Skeletal muscle tissue (tissue), 3 donors: ENCODE measurements at regions not wholly inside any gene's neighbourhood (a gene's known extent, or its start where the extent isn't known, plus 50 kb on each side); places are given as distances from the start of the nearest gene placed in this dataset.

ENCODE experiments used
- H3K27ac ChIP-seq: one replicate; pipeline ENCODE4 v1.7.0; 2013; ENCODE audit warnings: mild to moderate bottlenecking, low read depth, low read length, inconsistent platforms
- H3K27me3 ChIP-seq, 3 donors: one replicate each; pipeline ENCODE4 v1.7.0; 2013; ENCODE audit warnings: low read length in 3 of 3; ENCODE audit not compliant: control insufficient read depth in 3 of 3, insufficient read depth in 3 of 3
- H3K36me3 ChIP-seq, 3 donors: one replicate each; pipeline ENCODE4 v1.7.0; 2013; ENCODE audit warnings: low read length in 3 of 3; ENCODE audit not compliant: control insufficient read depth in 3 of 3, insufficient read depth in 3 of 3
- H3K4me1 ChIP-seq, 3 donors: one replicate each; pipeline ENCODE4 v1.7.0; 2013; ENCODE audit warnings: low read length in 3 of 3, mild to moderate bottlenecking in 3 of 3; ENCODE audit not compliant: control insufficient read depth in 3 of 3, insufficient read depth in 3 of 3
- H3K4me3 ChIP-seq, 3 donors: one replicate each; pipeline ENCODE4 v1.7.0; 2013; ENCODE audit warnings: low read length in 3 of 3
- H3K9ac ChIP-seq, 3 donors: one replicate each; pipeline ENCODE4 v1.7.0; 2013; ENCODE audit warnings: low read length in 3 of 3, mild to moderate bottlenecking in 3 of 3, moderate library complexity in 2 of 3, low read depth in 1 of 3
- H3K9me3 ChIP-seq, 3 donors: one replicate each; pipeline ENCODE4 v1.7.0; 2013; ENCODE audit warnings: low read length in 3 of 3; ENCODE audit not compliant: control insufficient read depth in 3 of 3
- donor health status: Osteomylitis.

- H3K4me3 ChIP-seq = no peak overlapping the region
- no peak overlapping the region for H3K27ac ChIP-seq
- no peak overlapping the region for H3K9ac ChIP-seq
- H3K27me3 ChIP-seq = no peaks in the 10 kb centered on the region
- H3K4me1 ChIP-seq = no peaks in the 10 kb centered on the region
- no peaks in the 10 kb centered on the region for H3K36me3 ChIP-seq
- H3K9me3 ChIP-seq = no peaks in the 10 kb centered on the region
These were observed 605.8 kb upstream of the PTGER4 start for GRCh38 chr5:40073927-40074326.

DNA sequence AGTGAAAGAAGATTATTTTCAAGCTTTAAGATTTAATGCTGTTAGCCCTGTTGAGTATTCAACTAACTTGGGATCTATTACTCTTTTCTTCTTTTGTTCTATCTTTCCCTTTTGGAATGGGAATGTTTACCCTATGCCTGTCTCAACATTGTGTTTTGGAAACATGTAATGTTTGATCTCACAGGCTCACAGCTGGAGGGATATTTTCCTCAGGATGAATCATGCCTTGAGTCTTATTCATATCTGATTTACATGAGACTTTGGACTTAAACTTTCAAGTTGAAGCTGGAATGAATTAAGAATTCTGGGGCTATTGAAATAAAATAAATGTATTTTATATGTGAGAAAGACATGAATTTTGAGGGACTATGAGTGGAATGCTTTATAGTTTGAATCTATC lies 607.8 kb upstream of the PTGER4 start:
- H3K9me3 ChIP-seq = no peaks in the 10 kb centered on the region
- no peak overlapping the region for H3K4me3 ChIP-seq
- H3K4me1 ChIP-seq = no peaks in the 10 kb centered on the region
- no peaks in the 10 kb centered on the region for H3K36me3 ChIP-seq
- H3K27me3 ChIP-seq = no peaks in the 10 kb centered on the region
- no peak overlapping the region for H3K9ac ChIP-seq
- H3K27ac ChIP-seq = no peak overlapping the region

- Histone ChIP-seq H3K36me3 (no peaks in the 10 kb centered on the region), H3K9ac (no peak overlapping the region), H3K27me3 (no peaks in the 10 kb centered on the region), H3K4me1 (no peaks in the 10 kb centered on the region), H3K9me3 (no peaks in the 10 kb centered on the region), H3K27ac (no peak overlapping the region), H3K4me3 (no peak overlapping the region)
These were observed 613.1 kb upstream of the PTGER4 start for GRCh38 chr5:40066616-40067015.

DNA sequence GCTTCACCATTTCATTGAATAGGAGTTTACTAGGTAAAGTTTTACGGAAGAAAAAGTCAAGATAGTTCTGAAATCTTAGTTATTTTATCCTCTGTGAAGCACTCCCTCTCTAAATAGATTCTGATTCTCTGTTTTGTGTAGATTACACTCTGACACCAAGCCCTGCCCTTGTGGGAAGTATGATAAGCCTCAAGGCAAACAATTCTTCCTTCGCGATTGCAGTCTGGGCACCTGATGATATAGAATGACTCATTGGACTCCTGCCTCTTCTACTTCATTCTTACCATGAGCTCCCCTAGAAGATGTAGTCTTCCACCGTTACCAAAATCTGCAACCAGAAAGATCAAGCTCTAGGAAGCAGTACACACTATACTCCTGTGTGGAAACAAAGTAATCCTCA lies 626.9 kb upstream of the PTGER4 start:
- Histone ChIP-seq H3K4me1 (peaks cover 0 to 3% (median 3%) of the 10 kb centered on the region in 3 donors), H3K36me3 (no peaks in the 10 kb centered on the region), H3K27me3 (no peaks in the 10 kb centered on the region), H3K4me3 (no peak overlapping the region), H3K27ac (no peak overlapping the region), H3K9me3 (no peaks in the 10 kb centered on the region), H3K9ac (no peak overlapping the region)

- no peak overlapping the region for H3K9ac ChIP-seq
- H3K9me3 ChIP-seq = no peaks in the 10 kb centered on the region
- no peak overlapping the region for H3K27ac ChIP-seq
- no peak overlapping the region for H3K4me3 ChIP-seq
- H3K4me1 ChIP-seq = no peaks in the 10 kb centered on the region
- no peaks in the 10 kb centered on the region for H3K36me3 ChIP-seq
- no peaks in the 10 kb centered on the region for H3K27me3 ChIP-seq
These were observed 622.0 kb upstream of the DAB2 start for GRCh38 chr5:40046792-40047191.

GRCh38 chr5:40045429-40045828 lies 620.6 kb upstream of the DAB2 start:
- Histone ChIP-seq H3K9me3 (no peaks in the 10 kb centered on the region), H3K36me3 (no peaks in the 10 kb centered on the region), H3K9ac (no peak overlapping the region), H3K4me3 (no peak overlapping the region), H3K4me1 (no peaks in the 10 kb centered on the region), H3K27me3 (no peaks in the 10 kb centered on the region), H3K27ac (no peak overlapping the region)

GRCh38 chr5:40043916-40044315 lies 619.1 kb upstream of the DAB2 start:
- Histone ChIP-seq H3K9ac (no peak overlapping the region), H3K4me3 (no peak overlapping the region), H3K9me3 (no peaks in the 10 kb centered on the region), H3K4me1 (no peaks in the 10 kb centered on the region), H3K36me3 (no peaks in the 10 kb centered on the region), H3K27ac (no peak overlapping the region), H3K27me3 (no peaks in the 10 kb centered on the region)

DNA sequence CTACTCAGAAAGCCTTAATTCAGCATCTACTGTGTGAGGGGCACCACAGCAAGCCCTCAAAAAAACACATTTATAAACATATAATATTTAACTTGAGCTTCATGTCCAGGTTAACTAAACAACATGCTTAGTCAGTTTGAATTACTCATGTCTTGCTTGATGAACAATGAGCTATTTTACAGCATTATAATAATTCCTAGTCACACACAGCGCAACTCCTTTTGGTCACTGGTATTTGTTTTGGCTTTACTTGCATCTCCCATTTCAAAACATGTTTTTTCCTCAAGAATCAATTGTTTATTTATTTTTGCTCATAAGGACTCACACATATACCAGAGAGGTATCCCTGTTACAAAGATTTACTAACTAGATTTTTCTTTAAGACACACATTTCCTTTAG lies 616.7 kb upstream of the DAB2 start:
- H3K27me3 ChIP-seq = no peaks in the 10 kb centered on the region
- no peak overlapping the region for H3K9ac ChIP-seq
- H3K36me3 ChIP-seq = no peaks in the 10 kb centered on the region
- no peak overlapping the region for H3K4me3 ChIP-seq
- no peaks in the 10 kb centered on the region for H3K9me3 ChIP-seq
- no peaks in the 10 kb centered on the region for H3K4me1 ChIP-seq
- H3K27ac ChIP-seq = no peak overlapping the region

DNA sequence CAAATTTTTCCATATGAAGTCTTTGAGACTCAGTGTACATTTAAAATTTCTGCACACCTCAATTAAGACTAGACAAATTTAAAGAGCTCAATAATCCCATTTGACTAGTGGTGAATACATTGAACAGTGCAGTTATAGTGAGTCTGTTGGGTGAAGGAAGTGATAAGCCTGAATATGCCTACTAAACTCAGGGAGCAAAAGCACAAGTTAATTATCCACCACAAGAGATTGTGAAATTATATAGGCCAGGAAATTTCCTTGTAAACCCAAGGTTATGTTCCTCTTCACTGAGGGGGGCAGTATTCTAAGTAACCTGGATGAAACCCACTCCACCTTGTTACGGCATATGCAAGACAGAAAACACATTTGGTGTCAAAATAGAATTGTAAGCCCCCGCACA lies 612.9 kb upstream of the DAB2 start:
- Histone ChIP-seq H3K4me3 (no peak overlapping the region), H3K27ac (no peak overlapping the region), H3K9me3 (no peaks in the 10 kb centered on the region), H3K27me3 (no peaks in the 10 kb centered on the region), H3K36me3 (no peaks in the 10 kb centered on the region), H3K4me1 (no peaks in the 10 kb centered on the region), H3K9ac (no peak overlapping the region)

DNA sequence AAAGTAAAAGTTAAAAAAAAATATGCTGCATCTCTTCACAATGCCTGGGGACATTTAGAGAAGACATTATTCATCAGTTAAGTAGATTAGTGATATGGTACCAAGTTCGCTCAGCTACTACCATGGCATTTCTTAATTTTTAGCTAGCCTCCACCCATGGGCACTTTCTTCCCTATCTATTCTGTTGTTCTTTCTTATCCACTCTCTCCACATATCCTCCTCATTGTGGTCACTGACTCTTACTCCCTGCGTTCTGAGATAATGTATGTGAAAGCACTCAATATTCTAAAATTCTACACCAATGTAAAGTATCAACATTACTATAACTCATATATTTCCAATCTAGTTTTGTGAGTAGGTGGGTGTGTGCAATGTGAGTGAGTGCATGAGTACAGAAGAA lies 609.7 kb upstream of the DAB2 start:
- no peaks in the 10 kb centered on the region for H3K36me3 ChIP-seq
- no peaks in the 10 kb centered on the region for H3K9me3 ChIP-seq
- H3K4me1 ChIP-seq = no peaks in the 10 kb centered on the region
- H3K27me3 ChIP-seq = no peaks in the 10 kb centered on the region
- no peak overlapping the region for H3K27ac ChIP-seq
- no peak overlapping the region for H3K4me3 ChIP-seq
- no peak overlapping the region for H3K9ac ChIP-seq

DNA sequence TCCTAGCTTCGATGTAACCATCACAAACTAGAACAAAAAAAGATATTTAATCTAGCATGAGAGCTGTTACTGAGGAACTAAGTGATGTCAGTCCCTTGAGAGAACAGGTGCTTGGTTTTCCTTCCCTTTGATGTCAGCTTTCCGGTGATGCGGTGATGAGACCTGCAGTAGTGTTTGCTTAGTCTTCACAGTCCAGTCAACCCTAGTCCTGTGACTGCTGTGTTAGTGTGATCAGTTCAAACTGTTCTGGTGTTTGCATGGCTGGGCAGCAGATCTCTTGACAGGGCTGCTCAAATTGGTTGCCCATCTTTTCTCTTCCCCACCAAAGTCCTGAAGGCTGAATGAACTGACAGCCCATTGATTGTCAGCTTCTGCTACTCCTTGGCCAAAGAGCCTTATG lies 608.6 kb upstream of the DAB2 start:
- H3K9ac ChIP-seq = no peak overlapping the region
- no peaks in the 10 kb centered on the region for H3K36me3 ChIP-seq
- no peak overlapping the region for H3K4me3 ChIP-seq
- no peak overlapping the region for H3K27ac ChIP-seq
- no peaks in the 10 kb centered on the region for H3K4me1 ChIP-seq
- no peaks in the 10 kb centered on the region for H3K9me3 ChIP-seq
- no peaks in the 10 kb centered on the region for H3K27me3 ChIP-seq
